Effector memory CD4-positive, alpha-beta T cell (primary cell): ENCODE measurements at regions not wholly inside any gene's neighbourhood (a gene's known extent, or its start where the extent isn't known, plus 50 kb on each side); places are given as distances from the start of the nearest gene placed in this dataset.

ENCODE experiments used
- DNase-seq, 3 donors: peaks; one replicate each; pipeline ENCODE4 v3.0.0-alpha.2; 2020
- H3K27ac ChIP-seq: 2 replicates; pipeline ENCODE4 v1.7.0; 2013; ENCODE audit warnings: mild to moderate bottlenecking, low read length, moderate library complexity; ENCODE audit not compliant: insufficient read depth, poor library complexity, severe bottlenecking
- H3K27me3 ChIP-seq: replicated peaks from 2 replicates; pipeline ENCODE4 v1.7.0; 2013; ENCODE audit warnings: mild to moderate bottlenecking, low read length; ENCODE audit not compliant: insufficient read depth, control insufficient read depth, poor library complexity, severe bottlenecking
- H3K36me3 ChIP-seq: 2 replicates; pipeline ENCODE4 v1.7.0; 2013; ENCODE audit warnings: mild to moderate bottlenecking, low read length, moderate library complexity; ENCODE audit not compliant: control insufficient read depth, insufficient read depth
- H3K4me1 ChIP-seq: 2 replicates; pipeline ENCODE4 v1.7.0; 2013; ENCODE audit warnings: low read length, mild to moderate bottlenecking; ENCODE audit not compliant: control insufficient read depth, insufficient read depth, poor library complexity, severe bottlenecking
- H3K4me3 ChIP-seq: 2 replicates; pipeline ENCODE4 v1.7.0; 2013; ENCODE audit warnings: low read length, low read depth, mild to moderate bottlenecking; ENCODE audit not compliant: insufficient read depth, poor library complexity, severe bottlenecking
- H3K9me3 ChIP-seq: 2 replicates; pipeline ENCODE4 v1.7.0; 2013; ENCODE audit warnings: mild to moderate bottlenecking, low read length, moderate library complexity; ENCODE audit not compliant: control insufficient read depth

- DNase-seq, result no peak
- no peaks in the 10 kb centered on the region for H3K27me3 ChIP-seq
- no peak overlapping the region for H3K4me3 ChIP-seq
- no peaks in the 10 kb centered on the region for H3K36me3 ChIP-seq
- H3K9me3 ChIP-seq, result no peaks in the 10 kb centered on the region
- H3K4me1 ChIP-seq, result no peaks in the 10 kb centered on the region
- H3K27ac ChIP-seq, result no peak overlapping the region
Measured at GRCh38 chr3:103057003-103057402, 622.2 kb downstream of the ZPLD1 start.

- H3K27ac ChIP-seq, result no peak overlapping the region
- H3K4me3 ChIP-seq, result no peak overlapping the region
- H3K27me3 ChIP-seq, result no peaks in the 10 kb centered on the region
- H3K9me3 ChIP-seq, result no peaks in the 10 kb centered on the region
- no peak for DNase-seq
- H3K4me1 ChIP-seq, result no peaks in the 10 kb centered on the region
- H3K36me3 ChIP-seq, result no peaks in the 10 kb centered on the region
Measured at GRCh38 chr3:103057487-103057886, 622.7 kb downstream of the ZPLD1 start.

- H3K4me1 ChIP-seq, result no peaks in the 10 kb centered on the region
- H3K36me3 ChIP-seq, result no peaks in the 10 kb centered on the region
- DNase-seq, result no peak
- H3K27me3 ChIP-seq, result no peaks in the 10 kb centered on the region
- no peak overlapping the region for H3K27ac ChIP-seq
- H3K4me3 ChIP-seq, result no peak overlapping the region
- H3K9me3 ChIP-seq, result no peaks in the 10 kb centered on the region
Measured at GRCh38 chr3:103059432-103059831, 624.6 kb downstream of the ZPLD1 start.

- Histone ChIP-seq H3K4me1 (no peaks in the 10 kb centered on the region), H3K27me3 (no peaks in the 10 kb centered on the region), H3K4me3 (no peak overlapping the region), H3K9me3 (no peaks in the 10 kb centered on the region), H3K36me3 (no peaks in the 10 kb centered on the region), H3K27ac (no peak overlapping the region)
- DNase-seq, result no peak
Measured at GRCh38 chr3:103060242-103060641, 625.4 kb downstream of the ZPLD1 start.

GRCh38 chr3:103067963-103068362 lies 633.1 kb downstream of the ZPLD1 start:
- no peaks in the 10 kb centered on the region for H3K4me1 ChIP-seq
- H3K27ac ChIP-seq, result no peak overlapping the region
- H3K36me3 ChIP-seq, result no peaks in the 10 kb centered on the region
- DNase-seq, result no peak
- H3K9me3 ChIP-seq, result no peaks in the 10 kb centered on the region
- H3K27me3 ChIP-seq, result no peaks in the 10 kb centered on the region
- H3K4me3 ChIP-seq, result no peak overlapping the region

- Histone ChIP-seq H3K27ac (no peak overlapping the region), H3K4me3 (no peak overlapping the region), H3K36me3 (no peaks in the 10 kb centered on the region), H3K4me1 (no peaks in the 10 kb centered on the region), H3K27me3 (no peaks in the 10 kb centered on the region), H3K9me3 (no peaks in the 10 kb centered on the region)
- no peak for DNase-seq
Measured at GRCh38 chr3:103075282-103075681, 640.5 kb downstream of the ZPLD1 start.

GRCh38 chr3:103077910-103078309 lies 643.1 kb downstream of the ZPLD1 start:
- no peak overlapping the region for H3K4me3 ChIP-seq
- no peak for DNase-seq
- no peak overlapping the region for H3K27ac ChIP-seq
- no peaks in the 10 kb centered on the region for H3K9me3 ChIP-seq
- H3K36me3 ChIP-seq, result no peaks in the 10 kb centered on the region
- no peaks in the 10 kb centered on the region for H3K4me1 ChIP-seq
- no peaks in the 10 kb centered on the region for H3K27me3 ChIP-seq

- no peaks in the 10 kb centered on the region for H3K9me3 ChIP-seq
- H3K4me3 ChIP-seq, result no peak overlapping the region
- no peaks in the 10 kb centered on the region for H3K4me1 ChIP-seq
- DNase-seq, result no peak
- H3K27me3 ChIP-seq, result no peaks in the 10 kb centered on the region
- no peak overlapping the region for H3K27ac ChIP-seq
- no peaks in the 10 kb centered on the region for H3K36me3 ChIP-seq
Measured at GRCh38 chr3:103082501-103082900, 647.7 kb downstream of the ZPLD1 start.

GRCh38 chr3:103083848-103084631 lies 649.2 kb downstream of the ZPLD1 start:
- H3K9me3 ChIP-seq, result no peaks in the 10 kb centered on the region
- no peak overlapping the region for H3K4me3 ChIP-seq
- H3K36me3 ChIP-seq, result no peaks in the 10 kb centered on the region
- no peaks in the 10 kb centered on the region for H3K27me3 ChIP-seq
- DNase-seq, result no peak
- no peaks in the 10 kb centered on the region for H3K4me1 ChIP-seq
- H3K27ac ChIP-seq, result no peak overlapping the region

- Histone ChIP-seq H3K27me3 (no peaks in the 10 kb centered on the region), H3K4me1 (no peaks in the 10 kb centered on the region), H3K9me3 (no peaks in the 10 kb centered on the region), H3K36me3 (no peaks in the 10 kb centered on the region), H3K27ac (no peak overlapping the region), H3K4me3 (no peak overlapping the region)
- no peak for DNase-seq
Measured at GRCh38 chr3:103085465-103085864, 650.6 kb downstream of the ZPLD1 start.
